ENCODE measurements at regions not wholly inside any gene's neighbourhood (a gene's known extent, or its start where the extent isn't known, plus 50 kb on each side); places are given as distances from the start of the nearest gene placed in this dataset.

GRCh38 chr19:28929006-28929405 lies 283.9 kb downstream of the UQCRFS1 start:
- Histone ChIP-seq H3K27ac (no peak overlapping the region), H3K27me3 (ENCODE audit: insufficient read depth, low read depth) (peaks cover 16% of the 10 kb centered on the region), H3K4me2 (no peak overlapping the region), H3F3A (ENCODE audit: insufficient read depth, low read depth) (no peaks in the 10 kb centered on the region), H3K4me3 (no peak overlapping the region), H3K36me3 (ENCODE audit: low read depth) (no peaks in the 10 kb centered on the region), H3K9me3 (ENCODE audit: insufficient read depth, low read depth) (no peaks in the 10 kb centered on the region), H3K4me1 (replicated peaks; ENCODE audit: insufficient read depth) (no peaks in the 10 kb centered on the region), H2AFZ (no peak overlapping the region), H4K20me1 (ENCODE audit: insufficient read depth) (no peaks in the 10 kb centered on the region), H3K9me2 (ENCODE audit: insufficient read depth) (no peaks in the 10 kb centered on the region), H3K79me2 (ENCODE audit: low read depth) (no peaks in the 10 kb centered on the region)
- DNase-seq, result no peak
- BruUV-seq (replicated peaks), result no TSS peak
- TF ChIP-seq CTCF (conservative IDR thresholded peaks at IDR 0.05) (no peak), EZH2 (IDR thresholded peaks at IDR 0.05; ENCODE audit: low read depth) (no peak)
- intact Hi-C loops (cut with micrococcal nuclease; ENCODE audit: unreplicated experiment), result no loop called here
- POLR2A ChIA-PET (ENCODE audit: unreplicated experiment), result no interaction called here
- CTCF ChIA-PET, result no interaction called here

GRCh38 chr19:28927456-28927855 lies 285.5 kb downstream of the UQCRFS1 start:
- H3K9me3 ChIP-seq (ENCODE audit: insufficient read depth, low read depth), result no peaks in the 10 kb centered on the region
- H3K4me2 ChIP-seq, result no peak overlapping the region
- ChIA-PET POLR2A (ENCODE audit: unreplicated experiment) (no interaction called here), CTCF (interaction anchor here (0.6 kb wide), 1 partner anchor 687 kb away, joined by 12 read pairs; no protein-coding TSS in a partner anchor)
- intact Hi-C loops (cut with micrococcal nuclease; ENCODE audit: unreplicated experiment), result no loop called here
- peaks cover 30% of the 10 kb centered on the region for H3K27me3 ChIP-seq (ENCODE audit: insufficient read depth, low read depth)
- H3K4me1 ChIP-seq (replicated peaks; ENCODE audit: insufficient read depth), result no peaks in the 10 kb centered on the region
- H3K4me3 ChIP-seq, result no peak overlapping the region
- BruUV-seq (replicated peaks), result no TSS peak
- no peak for DNase-seq
- TF ChIP-seq CTCF (conservative IDR thresholded peaks at IDR 0.05) (no peak), EZH2 (IDR thresholded peaks at IDR 0.05; ENCODE audit: low read depth) (no peak)
- no peaks in the 10 kb centered on the region for H3K79me2 ChIP-seq (ENCODE audit: low read depth)
- H3K9me2 ChIP-seq (ENCODE audit: insufficient read depth), result no peaks in the 10 kb centered on the region
- no peaks in the 10 kb centered on the region for H4K20me1 ChIP-seq (ENCODE audit: insufficient read depth)
- no peaks in the 10 kb centered on the region for H3K36me3 ChIP-seq (ENCODE audit: low read depth)
- no peak overlapping the region for H3K27ac ChIP-seq
- H3F3A ChIP-seq (ENCODE audit: insufficient read depth, low read depth), result no peaks in the 10 kb centered on the region
- no peak overlapping the region for H2AFZ ChIP-seq

GRCh38 chr19:28920269-28921066 lies 292.5 kb downstream of the UQCRFS1 start:
- DNase-seq, result no peak
- no peak overlapping the region for H3K27ac ChIP-seq
- no peaks in the 10 kb centered on the region for H3F3A ChIP-seq (ENCODE audit: insufficient read depth, low read depth)
- intact Hi-C loops (cut with micrococcal nuclease; ENCODE audit: unreplicated experiment), result no loop called here
- H2AFZ ChIP-seq, result no peak overlapping the region
- no peaks in the 10 kb centered on the region for H4K20me1 ChIP-seq (ENCODE audit: insufficient read depth)
- H3K27me3 ChIP-seq (ENCODE audit: insufficient read depth, low read depth), result peaks cover 60% of the 10 kb centered on the region
- no peaks in the 10 kb centered on the region for H3K79me2 ChIP-seq (ENCODE audit: low read depth)
- no peak overlapping the region for H3K4me2 ChIP-seq
- no peaks in the 10 kb centered on the region for H3K9me3 ChIP-seq (ENCODE audit: insufficient read depth, low read depth)
- no peaks in the 10 kb centered on the region for H3K4me1 ChIP-seq (replicated peaks; ENCODE audit: insufficient read depth)
- TF ChIP-seq CTCF (conservative IDR thresholded peaks at IDR 0.05), result no peak
- TF ChIP-seq EZH2 (IDR thresholded peaks at IDR 0.05; ENCODE audit: low read depth), result no peak
- ChIA-PET POLR2A (ENCODE audit: unreplicated experiment) (no interaction called here), CTCF (no interaction called here)
- no peaks in the 10 kb centered on the region for H3K9me2 ChIP-seq (ENCODE audit: insufficient read depth)
- BruUV-seq (replicated peaks), result no TSS peak
- H3K4me3 ChIP-seq, result no peak overlapping the region
- H3K36me3 ChIP-seq (ENCODE audit: low read depth), result no peaks in the 10 kb centered on the region

Measured in PC-9 (cell line).